ENCODE measurements at regions not wholly inside any gene's neighbourhood (a gene's known extent, or its start where the extent isn't known, plus 50 kb on each side); places are given as distances from the start of the nearest gene placed in this dataset.

- Mint-ChIP-seq H3K4me1 (ENCODE audit: unreplicated experiment) (no peaks in the 10 kb centered on the region), H3K4me3 (no peak overlapping the region), H3K36me3 (no peaks in the 10 kb centered on the region), H3K27ac (no peak overlapping the region), H3K9me3 (no peaks in the 10 kb centered on the region), H3K27me3 (peaks cover 13% of the 10 kb centered on the region)
- DNase-seq (ENCODE audit: extremely low spot score, unreplicated experiment): no peak
- TF ChIP-seq CTCF (conservative IDR thresholded peaks at IDR 0.05): no peak
Measured at GRCh38 chr12:111219440-111219839, 149.5 kb downstream of the PHETA1 start.

DNA sequence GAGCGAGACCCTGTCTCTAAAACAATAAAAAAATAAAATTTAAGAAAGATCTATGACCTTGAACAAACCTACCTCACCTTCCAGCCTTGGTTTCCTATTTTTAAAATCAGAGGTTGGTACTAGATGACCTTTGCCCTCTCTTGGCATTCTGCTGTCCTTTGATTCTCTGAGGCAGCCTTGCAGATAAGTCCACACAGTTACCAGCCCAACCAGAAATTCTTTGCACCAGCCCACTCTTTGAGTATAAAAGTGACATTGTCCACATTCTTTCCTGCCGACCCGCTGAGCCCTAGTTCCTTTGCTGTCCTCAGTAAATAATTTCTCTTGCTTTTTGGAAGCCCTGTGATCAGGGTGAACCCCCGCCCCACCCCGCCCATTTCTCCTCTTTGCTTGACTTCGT is 150.4 kb downstream of the PHETA1 start:
- TF ChIP-seq CTCF (conservative IDR thresholded peaks at IDR 0.05): no peak
- Mint-ChIP-seq H3K27ac (no peak overlapping the region), H3K36me3 (no peaks in the 10 kb centered on the region), H3K9me3 (no peaks in the 10 kb centered on the region), H3K4me3 (no peak overlapping the region), H3K27me3 (peaks cover 13% of the 10 kb centered on the region), H3K4me1 (ENCODE audit: unreplicated experiment) (no peaks in the 10 kb centered on the region)
- DNase-seq (ENCODE audit: extremely low spot score, unreplicated experiment): no peak

DNA sequence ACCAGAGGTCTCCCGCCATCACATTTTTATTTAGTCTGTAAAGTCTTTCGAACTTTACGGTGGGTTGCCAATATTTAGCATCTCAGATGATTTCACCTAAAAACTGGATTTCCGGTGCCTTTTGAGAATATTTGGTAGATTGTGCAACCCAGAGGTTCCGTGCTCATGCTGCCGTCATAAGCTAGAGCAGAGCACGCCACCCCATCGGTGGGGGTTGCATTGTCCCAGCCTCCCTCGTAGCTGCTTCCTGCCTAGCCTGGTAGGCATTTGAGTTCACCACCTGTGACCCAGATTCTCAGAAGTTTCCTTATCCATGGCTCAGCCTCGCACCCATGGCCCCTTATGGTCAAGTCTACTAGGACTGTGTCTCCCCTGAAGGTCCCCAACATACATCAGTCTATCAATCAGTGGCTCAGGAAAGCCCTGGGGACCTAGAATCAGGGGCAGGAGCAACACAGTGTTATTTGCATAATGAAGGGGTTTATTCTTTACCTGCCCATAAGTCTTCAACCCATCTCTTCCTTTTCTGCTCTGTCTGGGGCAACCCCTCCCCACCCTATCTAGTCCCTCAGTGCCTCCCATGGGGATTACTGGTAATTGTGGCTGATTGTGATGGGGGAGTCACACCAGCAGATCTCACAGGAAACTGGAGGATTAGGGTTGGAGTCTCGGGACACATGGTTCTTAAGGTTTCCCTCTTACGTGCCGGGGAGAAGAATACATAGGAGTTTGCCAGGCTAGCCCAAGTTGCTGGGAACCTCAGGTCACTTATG is 152.3 kb downstream of the PHETA1 start:
- Mint-ChIP-seq H3K27me3 (peaks cover 13% of the 10 kb centered on the region), H3K4me1 (ENCODE audit: unreplicated experiment) (peaks cover 3% of the 10 kb centered on the region), H3K9me3 (no peaks in the 10 kb centered on the region), H3K4me3 (no peak overlapping the region), H3K27ac (no peak overlapping the region), H3K36me3 (no peaks in the 10 kb centered on the region)
- no peak for DNase-seq (ENCODE audit: extremely low spot score, unreplicated experiment)
- no peak for TF ChIP-seq CTCF (conservative IDR thresholded peaks at IDR 0.05)

DNA sequence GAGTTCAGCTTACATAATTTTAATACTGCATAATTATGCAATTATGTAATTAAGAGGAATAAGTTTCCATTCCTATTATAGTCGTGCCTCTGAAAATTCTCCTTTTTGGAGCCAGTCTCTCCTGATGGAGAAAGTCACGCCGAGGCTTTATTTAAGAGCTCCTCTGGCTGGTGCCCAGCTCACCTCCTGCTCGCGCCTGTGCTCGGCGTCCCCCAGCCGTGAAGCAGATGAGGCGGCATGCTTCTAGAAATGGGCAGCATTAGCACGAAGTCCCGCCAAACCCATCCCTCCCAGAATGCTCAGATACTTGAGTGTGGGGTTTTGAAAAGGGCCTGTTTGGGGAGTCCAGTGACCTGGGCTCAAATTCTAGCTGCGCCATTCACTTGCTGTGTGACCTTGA is 153.0 kb downstream of the PHETA1 start:
- Mint-ChIP-seq H3K4me3 (no peak overlapping the region), H3K36me3 (no peaks in the 10 kb centered on the region), H3K9me3 (no peaks in the 10 kb centered on the region), H3K27me3 (peaks cover 13% of the 10 kb centered on the region), H3K27ac (no peak overlapping the region), H3K4me1 (ENCODE audit: unreplicated experiment) (peaks cover 3% of the 10 kb centered on the region)
- no peak for TF ChIP-seq CTCF (conservative IDR thresholded peaks at IDR 0.05)
- DNase-seq (ENCODE audit: extremely low spot score, unreplicated experiment): no peak

GRCh38 chr12:111214401-111214800 is 154.5 kb downstream of the PHETA1 start:
- H3K9me3 Mint-ChIP-seq: no peaks in the 10 kb centered on the region
- no peaks in the 10 kb centered on the region for H3K36me3 Mint-ChIP-seq
- H3K27me3 Mint-ChIP-seq: peaks cover 18% of the 10 kb centered on the region
- peaks cover 7% of the 10 kb centered on the region for H3K4me1 Mint-ChIP-seq (ENCODE audit: unreplicated experiment)
- H3K4me3 Mint-ChIP-seq: no peak overlapping the region
- no peak for DNase-seq (ENCODE audit: extremely low spot score, unreplicated experiment)
- H3K27ac Mint-ChIP-seq: no peak overlapping the region
- TF ChIP-seq CTCF (conservative IDR thresholded peaks at IDR 0.05): no peak

Data from type B pancreatic cell (in vitro differentiated cells).